HG03060 (cell line): ENCODE measurements at regions not wholly inside any gene's neighbourhood (a gene's known extent, or its start where the extent isn't known, plus 50 kb on each side); places are given as distances from the start of the nearest gene placed in this dataset.
"Not testable (repeated sequence)": the region's sequence is repeated elsewhere in the genome, so short reads cannot be mapped to it uniquely, and the experiment has no call there.

Experiments used
- ATAC-seq: cut with Tn5 transposase; IDR thresholded peaks from one replicate; pipeline ENCODE4 v1.9.1; 2021; ENCODE audit warnings: low read depth, moderate number of reproducible peaks; ENCODE audit not compliant: unreplicated experiment

GRCh38 chr2:149781263-149781808, 193.8 kb upstream of the MMADHC start:
- no peak for ATAC-seq

- no peak for ATAC-seq
Measured at GRCh38 chr2:149773006-149773405, 185.4 kb upstream of the MMADHC start.

- no peak for ATAC-seq
Measured at GRCh38 chr2:149768320-149768799, 180.8 kb upstream of the MMADHC start.

- no peak for ATAC-seq
Measured at GRCh38 chr2:149767516-149767974, 180.0 kb upstream of the MMADHC start.

GRCh38 chr2:149766339-149766738, 178.8 kb upstream of the MMADHC start:
- ATAC-seq: no peak

GRCh38 chr2:149765636-149766035, 178.1 kb upstream of the MMADHC start:
- ATAC-seq: no peak

GRCh38 chr2:149765003-149765402, 177.4 kb upstream of the MMADHC start:
- no peak for ATAC-seq

- no peak for ATAC-seq
Measured at GRCh38 chr2:149763358-149763757, 175.8 kb upstream of the MMADHC start.

- ATAC-seq: no peak
Measured at GRCh38 chr2:149761611-149762010, 174.0 kb upstream of the MMADHC start.

- ATAC-seq: not testable (repeated sequence)
Measured at GRCh38 chr2:149759382-149759781, 171.8 kb upstream of the MMADHC start.

GRCh38 chr2:149754722-149755121, 167.1 kb upstream of the MMADHC start:
- not testable (repeated sequence) for ATAC-seq

GRCh38 chr2:149747456-149747855, 159.9 kb upstream of the MMADHC start:
- no peak for ATAC-seq

GRCh38 chr2:149745396-149746230, 158.0 kb upstream of the MMADHC start:
- ATAC-seq: no peak

GRCh38 chr2:149744865-149745264, 157.3 kb upstream of the MMADHC start:
- no peak for ATAC-seq

- no peak for ATAC-seq
Measured at GRCh38 chr2:149743842-149744448, 156.4 kb upstream of the MMADHC start.

- ATAC-seq: no peak
Measured at GRCh38 chr2:149741646-149742045, 154.1 kb upstream of the MMADHC start.

- no peak for ATAC-seq
Measured at GRCh38 chr2:149740490-149740889, 152.9 kb upstream of the MMADHC start.

GRCh38 chr2:149739883-149740265, 152.3 kb upstream of the MMADHC start:
- ATAC-seq: no peak

GRCh38 chr2:149739171-149739882, 151.8 kb upstream of the MMADHC start:
- ATAC-seq: no peak

GRCh38 chr2:149738767-149739166, 151.2 kb upstream of the MMADHC start:
- no peak for ATAC-seq

- no peak for ATAC-seq
Measured at GRCh38 chr2:149737896-149738295, 150.3 kb upstream of the MMADHC start.
